WTC11 (cell line): ENCODE measurements at regions not wholly inside any gene's neighbourhood (a gene's known extent, or its start where the extent isn't known, plus 50 kb on each side); places are given as distances from the start of the nearest gene placed in this dataset.

ENCODE experiments used
- ATAC-seq: fragments of 200-7000 bp; cut with Tn5 transposase; 2 replicates; pipeline ENCODE4 v1.10.0; 2021; ENCODE audit warnings: mild to moderate bottlenecking, moderate library complexity
- CTCF ChIA-PET: fragments of 300-600 bp; sonication (Branson Sonifier 250); formaldehyde crosslinking; loops from one replicate; lab custom pipeline; 2021; ENCODE audit warnings: antibody characterized with exemption; lab: Charles Lee
- POLR2A ChIA-PET: fragments of 350-600 bp; sonication (Branson Sonifier 250); formaldehyde crosslinking; loops from one replicate; lab custom pipeline; 2021; ENCODE audit warnings: antibody characterized with exemption; lab: Charles Lee
- DNase-seq: peaks from one replicate; pipeline ENCODE4 v3.0.0; 2021; ENCODE audit warnings: low spot score
- H3K27ac Mint-ChIP-seq: 2 replicates; pipeline ENCODE4 v1.8.0; 2021; ENCODE audit warnings: mixed read lengths
- H3K27me3 Mint-ChIP-seq: 2 replicates; pipeline ENCODE4 v1.8.0; 2021; ENCODE audit warnings: low read depth, mild to moderate bottlenecking, moderate library complexity, mixed read lengths
- H3K36me3 Mint-ChIP-seq: 2 replicates; pipeline ENCODE4 v1.8.0; 2021; ENCODE audit warnings: mixed read lengths
- H3K4me1 Mint-ChIP-seq: 2 replicates; pipeline ENCODE4 v1.8.0; 2022; ENCODE audit warnings: mixed read lengths
- H3K4me3 Mint-ChIP-seq: 2 replicates; pipeline ENCODE4 v1.8.0; 2021; ENCODE audit warnings: mild to moderate bottlenecking, moderate library complexity, mixed read lengths
- H3K9me3 Mint-ChIP-seq: 2 replicates; pipeline ENCODE4 v1.8.0; 2021; ENCODE audit warnings: mixed read lengths
- ARID4B ChIP-seq: sonication (generic); formaldehyde crosslinking; IDR thresholded peaks from 2 replicates; pipeline ENCODE4 v1.8.0; 2023; ENCODE audit warnings: missing genetic modification reagents, mild to moderate bottlenecking, borderline replicate concordance
- ATF2 ChIP-seq: sonication (generic); formaldehyde crosslinking; IDR thresholded peaks from 2 replicates; pipeline ENCODE4 v1.8.1; 2022; ENCODE audit warnings: low read depth, missing genetic modification reagents, borderline replicate concordance
- ATF6 ChIP-seq: sonication (generic); formaldehyde crosslinking; IDR thresholded peaks from 2 replicates; pipeline ENCODE4 v1.8.1; 2023; ENCODE audit warnings: mild to moderate bottlenecking, missing genetic modification reagents
- CBFB ChIP-seq: sonication (generic); formaldehyde crosslinking; IDR thresholded peaks from 2 replicates; pipeline ENCODE4 v1.8.1; 2022; ENCODE audit warnings: mild to moderate bottlenecking, low read depth, missing genetic modification reagents
- GABPB1 ChIP-seq: sonication (generic); formaldehyde crosslinking; IDR thresholded peaks from 2 replicates; pipeline ENCODE4 v1.8.1; 2023; ENCODE audit warnings: mild to moderate bottlenecking, missing genetic modification reagents
- GRHL2 ChIP-seq: fragments of 250-450 bp; sonication (Bioruptor Pico); IDR thresholded peaks from 2 replicates; pipeline ENCODE4 v1.8.0; 2022; ENCODE audit warnings: mild to moderate bottlenecking, moderate library complexity; ENCODE audit not compliant: insufficient replicate concordance, severe bottlenecking
- IRF1 ChIP-seq: sonication (generic); formaldehyde crosslinking; IDR thresholded peaks from 2 replicates; pipeline ENCODE4 v1.8.0; 2023; ENCODE audit warnings: missing genetic modification reagents
- MYBL2 ChIP-seq: sonication (generic); formaldehyde crosslinking; IDR thresholded peaks from 2 replicates; pipeline ENCODE4 v1.8.1; 2023; ENCODE audit warnings: mild to moderate bottlenecking, moderate library complexity, missing genetic modification reagents
- NFYB ChIP-seq: sonication (generic); formaldehyde crosslinking; conservative IDR thresholded peaks from 2 replicates; pipeline ENCODE4 v1.8.0; 2022; ENCODE audit warnings: low read depth, missing genetic modification reagents
- SP1 ChIP-seq: sonication (generic); formaldehyde crosslinking; conservative IDR thresholded peaks from 2 replicates; pipeline ENCODE4 v1.8.1; 2022; ENCODE audit warnings: missing genetic modification reagents
- TEAD1 ChIP-seq: sonication (generic); formaldehyde crosslinking; IDR thresholded peaks from 2 replicates; pipeline ENCODE4 v1.8.0; 2022; ENCODE audit warnings: mild to moderate bottlenecking, missing genetic modification reagents
- ZBTB21 ChIP-seq: sonication (generic); formaldehyde crosslinking; IDR thresholded peaks from 2 replicates; pipeline ENCODE4 v1.8.1; 2023; ENCODE audit warnings: mild to moderate bottlenecking, missing genetic modification reagents, borderline replicate concordance
- ZMAT4 ChIP-seq: fragments of 250-450 bp; sonication (Bioruptor Pico); IDR thresholded peaks from 2 replicates; pipeline ENCODE4 v1.9.0; 2021; ENCODE audit warnings: mild to moderate bottlenecking
- ZNF121 ChIP-seq: sonication (generic); formaldehyde crosslinking; IDR thresholded peaks from 2 replicates; pipeline ENCODE4 v1.8.0; 2023; ENCODE audit warnings: missing genetic modification reagents
- ZNF396 ChIP-seq: fragments of 250-450 bp; sonication (Bioruptor Pico); IDR thresholded peaks from 2 replicates; pipeline ENCODE4 v1.8.0; 2021; ENCODE audit warnings: mild to moderate bottlenecking, moderate library complexity, borderline replicate concordance
- ZSCAN18 ChIP-seq: fragments of 250-450 bp; sonication (Bioruptor Pico); IDR thresholded peaks from 2 replicates; pipeline ENCODE4 v2.1.2; 2022; ENCODE audit warnings: mild to moderate bottlenecking, moderate library complexity

- peaks cover 46% of the 10 kb centered on the region for H3K9me3 Mint-ChIP-seq
Measured at GRCh38 chr2:226544596-226545210, 254.9 kb downstream of the IRS1 start.

More at GRCh38 chr2:226544596-226545210, 254.9 kb downstream of the IRS1 start:
- Mint-ChIP-seq H3K4me1 (peaks cover 5% of the 10 kb centered on the region), H3K27ac (no peak overlapping the region), H3K27me3 (no peaks in the 10 kb centered on the region), H3K4me3 (no peak overlapping the region), H3K36me3 (peaks cover 2% of the 10 kb centered on the region; the same call in 1 of the 2 replicates)
- DNase-seq (no peak), ATAC-seq (no peak)
- ChIA-PET POLR2A (no interaction called here), CTCF (no interaction called here)
- no peak for TF ChIP-seq ZMAT4 (CRISPR knock-in tag)
- no peak for TF ChIP-seq MYBL2 (CRISPR knock-in tag)
- TF ChIP-seq GRHL2, result no peak
- TF ChIP-seq ATF2 (CRISPR knock-in tag), result no peak
- no peak for TF ChIP-seq SP1 (CRISPR knock-in tag)
- no peak for TF ChIP-seq ARID4B (CRISPR knock-in tag)
- no peak for TF ChIP-seq GABPB1
- TF ChIP-seq NFYB (CRISPR knock-in tag), result no peak
- no peak for TF ChIP-seq IRF1 (CRISPR knock-in tag)
- no peak for TF ChIP-seq CBFB
- no peak for TF ChIP-seq ATF6
- TF ChIP-seq ZNF396 (CRISPR knock-in tag), result no peak
- no peak for TF ChIP-seq ZBTB21 (CRISPR knock-in tag)
- no peak for TF ChIP-seq ZSCAN18 (CRISPR knock-in tag)
- no peak for TF ChIP-seq ZNF121 (CRISPR knock-in tag)
- TF ChIP-seq TEAD1 (CRISPR knock-in tag), result no peak
